ENCODE measurements at regions not wholly inside any gene's neighbourhood (a gene's known extent, or its start where the extent isn't known, plus 50 kb on each side); places are given as distances from the start of the nearest gene placed in this dataset.
"Not testable (repeated sequence)": the region's sequence is repeated elsewhere in the genome, so short reads cannot be mapped to it uniquely, and the experiment has no call there.

DNA sequence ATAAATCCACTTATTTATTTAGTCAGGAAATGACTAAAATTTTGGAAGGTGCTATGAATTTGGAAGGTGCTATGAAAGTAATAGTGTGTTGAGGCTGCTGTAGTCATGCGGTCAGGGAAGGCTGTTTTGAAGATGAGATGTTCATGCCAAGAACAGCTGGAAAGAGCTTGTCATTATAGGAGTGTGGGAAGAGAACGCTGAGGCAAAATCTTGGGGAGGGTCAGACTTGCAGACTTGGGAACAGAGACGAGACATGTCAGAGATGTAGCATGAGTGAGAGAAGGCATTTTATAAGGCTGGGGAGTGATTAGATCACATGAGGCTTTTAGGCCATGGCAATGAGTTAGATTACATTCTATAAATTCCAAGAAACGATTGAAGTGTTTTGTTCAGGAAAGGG, 124.0 kb upstream of the B3GAT2 start:
- no peak for TF ChIP-seq SUZ12 (IDR thresholded peaks at IDR 0.05; ENCODE audit: extremely low read depth, insufficient read depth, insufficient read length)
- TF ChIP-seq YY1 (IDR thresholded peaks at IDR 0.05; ENCODE audit: insufficient read depth, insufficient read length), result no peak
- TF ChIP-seq ZNF274 (IDR thresholded peaks at IDR 0.05; ENCODE audit: low read depth, low read length), result no peak
- no peaks in the 10 kb centered on the region for H3K27me3 ChIP-seq (ENCODE audit: insufficient read depth, insufficient read length)
- H3K4me1 ChIP-seq (ENCODE audit: insufficient read depth, insufficient read length), result no peaks in the 10 kb centered on the region
- no peaks in the 10 kb centered on the region for H3K36me3 ChIP-seq (ENCODE audit: insufficient read depth, insufficient read length, low read length)
- peaks cover 10% of the 10 kb centered on the region; the same call in 1 of the 2 replicates for H3K9me3 ChIP-seq (ENCODE audit: insufficient read depth, low read length)
- DNase-seq (ENCODE audit: low read depth, low spot score), result no peak
- no peak overlapping the region for H3K4me3 ChIP-seq (ENCODE audit: insufficient read length, low read depth)
- H3K9ac ChIP-seq (ENCODE audit: insufficient read length, low read depth), result no peak overlapping the region

DNA sequence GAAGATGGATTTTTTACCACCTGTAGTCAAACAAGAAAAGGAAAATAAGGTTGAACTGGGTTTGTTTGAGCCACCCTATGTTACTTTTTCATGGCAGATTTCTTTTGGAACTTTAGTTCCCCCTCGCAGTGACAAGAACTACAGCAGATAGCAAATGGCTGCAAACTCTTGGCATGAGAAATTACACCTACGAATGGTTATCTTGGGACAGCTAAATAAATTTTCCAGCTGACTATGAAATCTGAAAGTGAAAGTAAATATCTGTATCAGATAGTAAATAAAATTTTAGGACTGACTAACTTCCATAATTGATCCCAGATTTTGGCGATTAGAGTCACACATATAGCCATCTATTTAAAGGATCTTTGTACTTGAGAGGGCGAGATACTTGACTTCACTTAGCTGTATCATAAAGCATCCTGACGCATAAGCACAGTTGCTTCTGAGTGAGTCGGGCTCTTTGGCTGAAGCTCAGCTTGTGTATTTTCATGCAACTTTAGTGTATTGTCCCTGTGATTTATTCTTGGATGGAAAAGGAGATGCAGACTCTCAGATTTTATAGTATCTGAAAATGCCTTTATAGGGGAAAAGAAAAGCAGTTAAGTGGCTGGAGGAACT, 125.3 kb upstream of the B3GAT2 start:
- TF ChIP-seq ZNF274 (IDR thresholded peaks at IDR 0.05; ENCODE audit: low read depth, low read length) (no peak), SUZ12 (IDR thresholded peaks at IDR 0.05; ENCODE audit: extremely low read depth, insufficient read depth, insufficient read length) (no peak), YY1 (IDR thresholded peaks at IDR 0.05; ENCODE audit: insufficient read depth, insufficient read length) (no peak)
- Histone ChIP-seq H3K4me3 (ENCODE audit: insufficient read length, low read depth) (no peak overlapping the region), H3K9me3 (ENCODE audit: insufficient read depth, low read length) (peaks cover 10% of the 10 kb centered on the region; the same call in 1 of the 2 replicates), H3K4me1 (ENCODE audit: insufficient read depth, insufficient read length) (no peaks in the 10 kb centered on the region), H3K27me3 (ENCODE audit: insufficient read depth, insufficient read length) (no peaks in the 10 kb centered on the region), H3K9ac (ENCODE audit: insufficient read length, low read depth) (no peak overlapping the region), H3K36me3 (ENCODE audit: insufficient read depth, insufficient read length, low read length) (no peaks in the 10 kb centered on the region)
- no peak for DNase-seq (ENCODE audit: low read depth, low spot score)

DNA sequence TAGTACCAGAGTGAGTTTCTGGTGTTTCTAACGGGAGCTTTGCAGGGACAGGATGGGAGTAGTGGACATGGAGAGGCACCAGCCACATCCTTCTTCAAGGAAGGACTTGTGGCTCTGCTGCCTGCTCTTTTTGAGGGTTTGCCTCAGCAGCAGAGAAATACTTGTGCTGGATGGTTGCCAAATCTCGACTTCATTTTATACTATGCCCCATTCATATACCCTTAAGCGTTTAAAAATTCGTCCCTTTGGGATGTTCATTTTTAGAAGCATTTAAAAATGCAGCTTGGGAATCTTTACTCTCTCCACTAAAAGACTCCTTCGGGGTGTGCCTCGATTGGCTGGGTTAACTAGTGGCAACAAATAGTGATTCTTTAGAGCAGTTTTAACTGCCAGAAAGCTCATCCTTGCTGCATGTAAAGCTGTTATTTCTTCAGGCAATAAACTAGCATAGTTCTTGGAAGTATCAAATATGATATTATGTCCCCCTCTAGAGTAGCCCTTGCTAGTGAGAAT, 126.5 kb upstream of the B3GAT2 start:
- no peaks in the 10 kb centered on the region for H3K36me3 ChIP-seq (ENCODE audit: insufficient read depth, insufficient read length, low read length)
- no peaks in the 10 kb centered on the region for H3K27me3 ChIP-seq (ENCODE audit: insufficient read depth, insufficient read length)
- no peaks in the 10 kb centered on the region for H3K4me1 ChIP-seq (ENCODE audit: insufficient read depth, insufficient read length)
- DNase-seq (ENCODE audit: low read depth, low spot score), result no peak
- no peak overlapping the region for H3K4me3 ChIP-seq (ENCODE audit: insufficient read length, low read depth)
- no peak overlapping the region for H3K9ac ChIP-seq (ENCODE audit: insufficient read length, low read depth)
- no peaks in the 10 kb centered on the region for H3K9me3 ChIP-seq (ENCODE audit: insufficient read depth, low read length)
- no peak for TF ChIP-seq YY1 (IDR thresholded peaks at IDR 0.05; ENCODE audit: insufficient read depth, insufficient read length)
- no peak for TF ChIP-seq SUZ12 (IDR thresholded peaks at IDR 0.05; ENCODE audit: extremely low read depth, insufficient read depth, insufficient read length)
- TF ChIP-seq ZNF274 (IDR thresholded peaks at IDR 0.05; ENCODE audit: low read depth, low read length), result no peak

DNA sequence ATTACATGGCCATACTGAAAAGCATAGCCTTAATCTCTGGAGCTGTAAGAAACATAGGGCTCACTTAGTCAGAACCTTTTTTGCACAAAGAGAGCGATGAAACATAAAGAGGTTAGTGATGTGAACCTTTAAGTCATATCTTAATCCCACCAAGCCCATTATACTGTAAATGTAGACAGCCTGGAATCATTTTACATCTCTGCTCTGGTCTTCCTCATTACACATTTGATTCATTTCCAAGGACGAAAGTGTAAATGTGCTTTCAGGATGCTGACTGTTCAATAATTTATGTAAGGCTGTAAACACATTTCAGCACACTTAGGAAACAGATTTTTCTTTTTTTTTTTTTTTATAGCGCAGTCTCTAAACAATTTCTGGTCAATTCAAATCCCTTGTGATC, 131.3 kb upstream of the B3GAT2 start:
- TF ChIP-seq ZNF274 (IDR thresholded peaks at IDR 0.05; ENCODE audit: low read depth, low read length), result no peak
- TF ChIP-seq YY1 (IDR thresholded peaks at IDR 0.05; ENCODE audit: insufficient read depth, insufficient read length), result no peak
- TF ChIP-seq SUZ12 (IDR thresholded peaks at IDR 0.05; ENCODE audit: extremely low read depth, insufficient read depth, insufficient read length), result no peak
- no peak for DNase-seq (ENCODE audit: low read depth, low spot score)

DNA sequence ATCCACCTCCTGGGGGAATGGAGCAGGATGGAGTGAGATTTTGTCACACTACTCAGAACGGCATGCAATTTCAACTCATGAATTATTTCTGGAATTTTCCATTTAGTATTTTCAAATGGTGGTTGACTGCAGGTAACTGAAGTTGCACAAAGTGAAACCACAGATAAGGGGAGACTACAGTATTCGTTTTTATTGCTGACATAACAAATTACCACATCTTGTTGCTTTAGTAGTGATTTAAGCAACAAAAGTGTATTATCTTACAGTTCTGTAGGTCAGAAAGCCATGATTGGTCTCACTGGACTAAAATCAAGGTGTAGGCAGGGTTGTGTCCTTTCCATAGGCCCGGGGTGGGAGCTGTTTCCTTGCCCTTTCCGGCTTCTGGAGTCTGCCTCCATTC, 133.4 kb upstream of the B3GAT2 start:
- Histone ChIP-seq H3K9me3 (ENCODE audit: insufficient read depth, low read length) (no peaks in the 10 kb centered on the region), H3K36me3 (ENCODE audit: insufficient read depth, insufficient read length, low read length) (no peaks in the 10 kb centered on the region), H3K9ac (ENCODE audit: insufficient read length, low read depth) (no peak overlapping the region), H3K4me3 (ENCODE audit: insufficient read length, low read depth) (no peak overlapping the region), H3K4me1 (ENCODE audit: insufficient read depth, insufficient read length) (no peaks in the 10 kb centered on the region), H3K27me3 (ENCODE audit: insufficient read depth, insufficient read length) (no peaks in the 10 kb centered on the region)
- TF ChIP-seq ZNF274 (IDR thresholded peaks at IDR 0.05; ENCODE audit: low read depth, low read length), result no peak
- no peak for TF ChIP-seq YY1 (IDR thresholded peaks at IDR 0.05; ENCODE audit: insufficient read depth, insufficient read length)
- TF ChIP-seq SUZ12 (IDR thresholded peaks at IDR 0.05; ENCODE audit: extremely low read depth, insufficient read depth, insufficient read length), result no peak
- DNase-seq (ENCODE audit: low read depth, low spot score), result no peak

More for the DNA sequence above, 131.3 kb upstream of the B3GAT2 start:
- Histone ChIP-seq H3K4me1 (ENCODE audit: insufficient read depth, insufficient read length) (no peaks in the 10 kb centered on the region), H3K4me3 (ENCODE audit: insufficient read length, low read depth) (no peak overlapping the region), H3K9ac (ENCODE audit: insufficient read length, low read depth) (no peak overlapping the region), H3K9me3 (ENCODE audit: insufficient read depth, low read length) (no peaks in the 10 kb centered on the region), H3K36me3 (ENCODE audit: insufficient read depth, insufficient read length, low read length) (no peaks in the 10 kb centered on the region), H3K27me3 (ENCODE audit: insufficient read depth, insufficient read length) (no peaks in the 10 kb centered on the region)

DNA sequence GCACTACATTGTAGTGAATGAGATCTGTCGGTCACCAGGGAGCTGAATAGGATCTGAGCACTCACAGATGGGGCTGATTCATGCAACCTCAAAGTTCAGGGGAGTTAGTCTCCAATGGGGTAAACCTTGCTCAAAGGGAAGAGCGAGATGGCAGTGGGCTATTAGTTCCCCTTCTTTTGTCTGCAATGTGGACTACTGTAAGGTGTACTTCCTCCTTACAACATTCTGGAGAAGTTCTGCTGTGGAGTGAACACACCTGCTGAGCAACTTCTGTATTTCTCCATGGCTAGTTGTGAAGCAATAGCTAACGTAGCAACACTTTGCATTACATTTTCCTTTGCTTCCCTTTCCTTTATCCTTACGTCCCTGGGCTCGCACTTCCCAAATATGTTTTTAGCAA, 134.3 kb upstream of the B3GAT2 start:
- H3K4me3 ChIP-seq (ENCODE audit: insufficient read length, low read depth), result no peak overlapping the region
- no peak overlapping the region for H3K9ac ChIP-seq (ENCODE audit: insufficient read length, low read depth)
- no peaks in the 10 kb centered on the region for H3K36me3 ChIP-seq (ENCODE audit: insufficient read depth, insufficient read length, low read length)
- H3K27me3 ChIP-seq (ENCODE audit: insufficient read depth, insufficient read length), result no peaks in the 10 kb centered on the region
- TF ChIP-seq ZNF274 (IDR thresholded peaks at IDR 0.05; ENCODE audit: low read depth, low read length), result no peak
- TF ChIP-seq SUZ12 (IDR thresholded peaks at IDR 0.05; ENCODE audit: extremely low read depth, insufficient read depth, insufficient read length), result no peak
- TF ChIP-seq YY1 (IDR thresholded peaks at IDR 0.05; ENCODE audit: insufficient read depth, insufficient read length), result no peak
- H3K9me3 ChIP-seq (ENCODE audit: insufficient read depth, low read length), result no peaks in the 10 kb centered on the region
- DNase-seq (ENCODE audit: low read depth, low spot score), result no peak
- H3K4me1 ChIP-seq (ENCODE audit: insufficient read depth, insufficient read length), result no peaks in the 10 kb centered on the region

DNA sequence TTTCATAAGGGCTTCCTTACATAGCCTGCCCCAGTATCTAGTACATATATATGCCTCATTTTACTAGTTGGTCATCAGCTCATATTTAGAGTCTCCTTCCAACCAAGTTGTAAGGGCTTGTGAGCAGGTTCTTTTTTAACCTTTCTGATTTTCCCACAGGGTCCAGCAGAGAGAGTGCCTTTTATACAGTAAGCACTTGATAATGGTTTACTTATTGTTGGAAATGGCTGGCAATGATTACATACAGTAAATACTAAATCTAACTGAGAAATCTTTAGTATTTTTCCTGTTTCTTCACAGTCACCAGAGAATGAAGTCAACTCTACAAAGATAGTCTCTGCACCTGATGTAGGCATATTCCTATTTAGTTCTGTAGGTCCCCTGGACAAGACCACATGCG, 135.1 kb upstream of the B3GAT2 start:
- Histone ChIP-seq H3K9ac (ENCODE audit: insufficient read length, low read depth) (no peak overlapping the region), H3K27me3 (ENCODE audit: insufficient read depth, insufficient read length) (no peaks in the 10 kb centered on the region), H3K9me3 (ENCODE audit: insufficient read depth, low read length) (no peaks in the 10 kb centered on the region), H3K4me1 (ENCODE audit: insufficient read depth, insufficient read length) (no peaks in the 10 kb centered on the region), H3K4me3 (ENCODE audit: insufficient read length, low read depth) (no peak overlapping the region), H3K36me3 (ENCODE audit: insufficient read depth, insufficient read length, low read length) (no peaks in the 10 kb centered on the region)
- DNase-seq (ENCODE audit: low read depth, low spot score), result no peak
- no peak for TF ChIP-seq ZNF274 (IDR thresholded peaks at IDR 0.05; ENCODE audit: low read depth, low read length)
- TF ChIP-seq YY1 (IDR thresholded peaks at IDR 0.05; ENCODE audit: insufficient read depth, insufficient read length), result no peak
- no peak for TF ChIP-seq SUZ12 (IDR thresholded peaks at IDR 0.05; ENCODE audit: extremely low read depth, insufficient read depth, insufficient read length)

DNA sequence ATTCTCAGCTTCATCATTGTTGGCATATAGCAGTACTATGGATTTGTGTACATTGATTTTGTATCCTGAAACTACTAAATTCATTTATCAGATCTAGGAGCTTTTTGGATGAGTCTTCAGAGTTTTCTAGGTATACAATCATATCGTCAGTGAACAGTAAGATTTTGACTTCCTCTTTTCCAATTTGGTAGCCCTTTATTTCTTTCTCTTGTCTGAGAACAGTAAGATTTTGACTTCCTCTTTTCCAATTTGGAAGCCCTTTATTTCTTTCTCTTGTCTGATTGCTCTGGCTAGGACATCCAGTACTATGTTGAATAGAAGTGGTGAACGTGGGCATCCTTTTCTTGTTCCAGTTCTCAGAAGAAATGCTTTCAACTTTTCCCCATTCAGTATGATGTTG, 140.4 kb upstream of the B3GAT2 start:
- not testable (repeated sequence) for DNase-seq (ENCODE audit: low read depth, low spot score); H3K4me1 ChIP-seq (ENCODE audit: insufficient read depth, insufficient read length)

More for the DNA sequence above, 140.4 kb upstream of the B3GAT2 start:
- H3K9ac ChIP-seq (ENCODE audit: insufficient read length, low read depth); H3K4me3 ChIP-seq (ENCODE audit: insufficient read length, low read depth); H3K9me3 ChIP-seq (ENCODE audit: insufficient read depth, low read length); H3K27me3 ChIP-seq (ENCODE audit: insufficient read depth, insufficient read length); H3K36me3 ChIP-seq (ENCODE audit: insufficient read depth, insufficient read length, low read length): not testable (repeated sequence)

All from NT2/D1 (cell line).